H1 (cell line): ENCODE measurements at regions not wholly inside any gene's neighbourhood (a gene's known extent, or its start where the extent isn't known, plus 50 kb on each side); places are given as distances from the start of the nearest gene placed in this dataset.

ENCODE experiments used
- CTCF ChIA-PET: fragments of 300-600 bp; sonication (Branson Sonifier 250); formaldehyde crosslinking; loops from one replicate; lab custom pipeline; 2021; ENCODE audit not compliant: partially characterized antibody; lab: Charles Lee
- POLR2A ChIA-PET: fragments of 300-600 bp; sonication (Branson Sonifier 250); formaldehyde crosslinking; loops from one replicate; lab custom pipeline; 2021; ENCODE audit warnings: inconsistent platforms; ENCODE audit not compliant: partially characterized antibody; lab: Charles Lee
- DNase-seq, 2 experiments: peaks; one replicate each; pipeline versions ENCODE4 v3.0.0 to v3.0.0-alpha.2; 2010 to 2022; ENCODE audit warnings: low spot score in 2 of 2, low read depth in 1 of 2, mixed read lengths in 1 of 2
- FAIRE-seq: peaks from 2 replicates; lab custom pipeline; 2011; peaks lifted over from hg19 to GRCh38; lab: Jason Lieb, UNC
- H2AFZ ChIP-seq: 2 replicates; pipeline ENCODE4 v1.8.1; 2012; ENCODE audit warnings: low read length, inconsistent platforms
- H2AK5ac ChIP-seq: 2 replicates; pipeline ENCODE4 v1.6.1; 2013; ENCODE audit warnings: low read depth, low read length
- H2BK120ac ChIP-seq: replicated peaks from 2 replicates; pipeline ENCODE3; 2013; ENCODE audit warnings: low read depth, low read length, inconsistent platforms
- H2BK12ac ChIP-seq: 2 replicates; pipeline ENCODE4 v1.6.1; 2013; ENCODE audit warnings: low read depth, low read length
- H2BK15ac ChIP-seq: 2 replicates; pipeline ENCODE4 v1.6.1; 2013; ENCODE audit warnings: low read length
- H2BK20ac ChIP-seq: 2 replicates; pipeline ENCODE4 v1.6.1; 2013; ENCODE audit warnings: low read length
- H2BK5ac ChIP-seq: 2 replicates; pipeline ENCODE4 v1.6.1; 2013; ENCODE audit warnings: low read depth, low read length
- H3K14ac ChIP-seq: 2 replicates; pipeline ENCODE4 v1.6.1; 2013; ENCODE audit warnings: inconsistent platforms; ENCODE audit not compliant: insufficient read length
- H3K18ac ChIP-seq: 2 replicates; pipeline ENCODE4 v1.6.1; 2013; ENCODE audit warnings: low read length; ENCODE audit errors: extremely low read depth
- H3K23ac ChIP-seq: 2 replicates; pipeline ENCODE4 v1.6.1; 2013; ENCODE audit warnings: inconsistent platforms; ENCODE audit not compliant: insufficient read length
- H3K23me2 ChIP-seq: 2 replicates; pipeline ENCODE4 v1.6.1; 2013; ENCODE audit warnings: low read depth, low read length
- H3K27ac ChIP-seq: 2 replicates; pipeline ENCODE4 v1.6.1; 2011; ENCODE audit warnings: low read depth, low read length, inconsistent platforms
- H3K27me3 ChIP-seq, 4 experiments: replicated peaks in 1 of 4; 1 replicate in 1 of 4; 2 replicates in 3 of 4; pipeline versions ENCODE4 v1.6.1 to v1.8.1; 2011 to 2013; ENCODE audit warnings: low read length in 3 of 4, mild to moderate bottlenecking in 3 of 4, inconsistent platforms in 2 of 4, mixed read lengths in 2 of 4, moderate library complexity in 1 of 4; ENCODE audit not compliant: control insufficient read depth in 3 of 4, insufficient read depth in 3 of 4; ENCODE audit errors: extremely low read depth in 1 of 4
- H3K36me3 ChIP-seq, 4 experiments: 2 replicates each; pipeline versions ENCODE4 v1.6.1 to v1.8.1; 2011 to 2013; ENCODE audit warnings: mild to moderate bottlenecking in 4 of 4, low read length in 3 of 4, moderate library complexity in 2 of 4, control low read depth in 1 of 4, inconsistent platforms in 1 of 4; ENCODE audit not compliant: insufficient read depth in 4 of 4, control insufficient read depth in 2 of 4
- H3K4ac ChIP-seq: replicated peaks from 2 replicates; pipeline ENCODE3; 2013; ENCODE audit warnings: low read length, low read depth, mixed read lengths, inconsistent platforms; ENCODE audit not compliant: insufficient read length
- H3K4me1 ChIP-seq, 4 experiments: replicated peaks in 1 of 4; 1 replicate in 1 of 4; 2 replicates in 3 of 4; pipeline versions ENCODE4 v1.6.1 to v1.8.1; 2011 to 2013; ENCODE audit warnings: low read length in 3 of 4, inconsistent platforms in 2 of 4, mixed read lengths in 1 of 4; ENCODE audit not compliant: insufficient read depth in 4 of 4, control insufficient read depth in 3 of 4
- H3K4me2 ChIP-seq, 2 experiments: 2 replicates each; pipeline versions ENCODE4 v1.6.1 to v1.8.1; 2011 to 2013; ENCODE audit warnings: low read depth in 2 of 2, low read length in 2 of 2, control low read depth in 1 of 2, inconsistent platforms in 1 of 2, mild to moderate bottlenecking in 1 of 2; ENCODE audit not compliant: insufficient read depth in 1 of 2
- H3K4me3 ChIP-seq, 4 experiments: fragments of 200-600, 300-600 bp in 1 of 4; sonication (generic), shearing (Covaris generic), sonication (Bioruptor Twin) in 1 of 4; 2 replicates each; pipeline versions ENCODE4 v1.5.1 to v1.8.1; 2011 to 2016; ENCODE audit warnings: low read length in 4 of 4, low read depth in 3 of 4, control low read depth in 2 of 4, inconsistent platforms in 2 of 4, mild to moderate bottlenecking in 2 of 4, mixed read lengths in 1 of 4, moderate library complexity in 1 of 4; ENCODE audit not compliant: insufficient read depth in 2 of 4; ENCODE audit errors: extremely low read depth in 1 of 4
- H3K56ac ChIP-seq: replicated peaks from 2 replicates; pipeline ENCODE3; 2013; ENCODE audit warnings: low read depth, mild to moderate bottlenecking, mixed read lengths, low read length, inconsistent platforms; ENCODE audit not compliant: insufficient read length
- H3K79me1 ChIP-seq: 2 replicates; pipeline ENCODE4 v1.6.1; 2013; ENCODE audit warnings: low read depth, low read length, control low read depth
- H3K79me2 ChIP-seq, 2 experiments: 2 replicates each; pipeline versions ENCODE4 v1.6.1 to v1.8.1; 2012 to 2013; ENCODE audit warnings: low read length in 2 of 2, mild to moderate bottlenecking in 2 of 2, inconsistent platforms in 1 of 2; ENCODE audit not compliant: insufficient read depth in 2 of 2, control insufficient read depth in 1 of 2
- H3K9ac ChIP-seq, 4 experiments: replicated peaks in 1 of 4; 1 replicate in 1 of 4; 2 replicates in 3 of 4; pipeline versions ENCODE4 v1.6.1 to v1.8.1; 2011 to 2013; ENCODE audit warnings: low read depth in 3 of 4, low read length in 3 of 4, control low read depth in 2 of 4, mild to moderate bottlenecking in 2 of 4, moderate library complexity in 2 of 4, inconsistent platforms in 1 of 4; ENCODE audit errors: extremely low read depth in 1 of 4
- H3K9me3 ChIP-seq, 2 experiments: 2 replicates each; pipeline versions ENCODE4 v1.6.1 to v1.8.1; 2012 to 2013; ENCODE audit warnings: mild to moderate bottlenecking in 2 of 2, moderate library complexity in 2 of 2, control low read depth in 1 of 2, inconsistent platforms in 1 of 2, low read depth in 1 of 2, low read length in 1 of 2, mixed read lengths in 1 of 2; ENCODE audit not compliant: insufficient read depth in 2 of 2
- H4K20me1 ChIP-seq, 2 experiments: replicated peaks in 1 of 2; 2 replicates each; pipeline versions ENCODE3 to v1.8.1; 2011 to 2013; ENCODE audit warnings: inconsistent platforms in 2 of 2, low read length in 2 of 2, mild to moderate bottlenecking in 1 of 2; ENCODE audit not compliant: insufficient read depth in 2 of 2, control insufficient read depth in 1 of 2
- H4K5ac ChIP-seq: 2 replicates; pipeline ENCODE4 v1.6.1; 2013; ENCODE audit warnings: low read length, low read depth, mixed read lengths, inconsistent platforms; ENCODE audit not compliant: insufficient read length
- H4K8ac ChIP-seq: 2 replicates; pipeline ENCODE4 v1.8.0; 2013; ENCODE audit warnings: mild to moderate bottlenecking, moderate library complexity, low read length, inconsistent platforms; ENCODE audit not compliant: insufficient read depth; ENCODE audit errors: extremely low read depth
- H4K91ac ChIP-seq: replicated peaks from 2 replicates; pipeline ENCODE3; 2013; ENCODE audit warnings: low read length, mixed read lengths, inconsistent platforms; ENCODE audit not compliant: insufficient read length
- BRCA1 ChIP-seq: IDR thresholded peaks from 2 replicates; pipeline ENCODE4 v1.6.1; 2012; ENCODE audit warnings: low read depth, low read length, improper control_type of control experiment
- RNF2 ChIP-seq: fragments of 200-900, 300-1000 bp; sonication (generic); IDR thresholded peaks from 2 replicates; pipeline ENCODE4 v1.7.1; 2016; ENCODE audit warnings: borderline replicate concordance, low read depth, mild to moderate bottlenecking, antibody characterized with exemption, low read length; ENCODE audit not compliant: poor library complexity, severe bottlenecking; ENCODE audit errors: missing control alignments
- SIX5 ChIP-seq: IDR thresholded peaks from 2 replicates; pipeline ENCODE4 v1.6.1; 2011; ENCODE audit warnings: mild to moderate bottlenecking, low read depth, low read length
- SP4 ChIP-seq: IDR thresholded peaks from 2 replicates; pipeline ENCODE4 v1.6.1; 2012; ENCODE audit warnings: low read length, inconsistent platforms
- WGBS, 2 experiments: shearing (Covaris generic) in 1 of 2; methylation state at CpG; one replicate each; pipeline versions ENCODE4 v1.1.6 to v1.1.7; 2013 to 2015; ENCODE audit warnings: low lambda C conversion rate in 2 of 2, mixed read lengths in 2 of 2, inconsistent platforms in 1 of 2, low coverage in 1 of 2, missing lambda C conversion rate in 1 of 2; ENCODE audit not compliant: insufficient replicate concordance in 2 of 2, insufficient coverage in 1 of 2, insufficient read length in 1 of 2; ENCODE audit errors: extremely low coverage in 1 of 2, missing lambda C conversion rate in 1 of 2; 5-methylcytosine and 5-hydroxymethylcytosine counted together

- no peak overlapping the region for H3K27ac ChIP-seq
- H3K18ac ChIP-seq = no peak overlapping the region
- DNase-seq = no peak
- no peaks in the 10 kb centered on the region for H3K23me2 ChIP-seq
- no peak overlapping the region for H4K5ac ChIP-seq
- H4K20me1 ChIP-seq = no peaks in the 10 kb centered on the region
- no peak overlapping the region for H3K14ac ChIP-seq
- no peaks in the 10 kb centered on the region; a peak in 1 of 7 replicates for H3K27me3 ChIP-seq
- H2BK120ac ChIP-seq = no peak overlapping the region
- H3K4me3 ChIP-seq = no peak overlapping the region
- no peaks in the 10 kb centered on the region for H3K4me1 ChIP-seq
- POLR2A ChIA-PET = no interaction called here
- no peak overlapping the region for H3K4ac ChIP-seq
- no peak overlapping the region for H2BK5ac ChIP-seq
- 93% methylated on average over 4 of the region's 4 CpGs; no CpG with 5 or more reads in 1 of the 2 experiments for WGBS, 2 experiments
- H2AK5ac ChIP-seq = no peak overlapping the region
- no peaks in the 10 kb centered on the region for H3K79me2 ChIP-seq
- H4K91ac ChIP-seq = no peak overlapping the region
- no peak overlapping the region for H2BK20ac ChIP-seq
- H3K9me3 ChIP-seq = no peaks in the 10 kb centered on the region
- no peak overlapping the region for H3K9ac ChIP-seq
- no peak overlapping the region for H2BK12ac ChIP-seq
- H3K36me3 ChIP-seq = no peaks in the 10 kb centered on the region
- H2BK15ac ChIP-seq = no peak overlapping the region
- H3K56ac ChIP-seq = no peak overlapping the region
- no peak for TF ChIP-seq BRCA1
- TF ChIP-seq SIX5 = no peak
- no peak for TF ChIP-seq RNF2
- TF ChIP-seq SP4 = no peak
- CTCF ChIA-PET = interaction anchor here (1.8 kb wide), 1 partner anchor 11 kb away, joined by 5 read pairs; no protein-coding TSS in a partner anchor
- no peak for FAIRE-seq
- H3K4me2 ChIP-seq = no peak overlapping the region
- no peak overlapping the region for H4K8ac ChIP-seq
- H3K79me1 ChIP-seq = no peaks in the 10 kb centered on the region
- H2AFZ ChIP-seq = no peak overlapping the region
- no peak overlapping the region for H3K23ac ChIP-seq
These were observed 409.1 kb upstream of the KAZN start for GRCh38 chr1:14189381-14189780.
